ENCODE measurements at regions not wholly inside any gene's neighbourhood (a gene's known extent, or its start where the extent isn't known, plus 50 kb on each side); places are given as distances from the start of the nearest gene placed in this dataset.

- no peaks in the 10 kb centered on the region for H3K27me3 ChIP-seq (replicated peaks)
- peaks cover 6% of the 10 kb centered on the region for H3K4me1 ChIP-seq (replicated peaks)
- no peak for DNase-seq (ENCODE audit: low read depth in 1 of 2, low spot score in 2 of 2)
- H3K9me3 ChIP-seq (replicated peaks) = no peaks in the 10 kb centered on the region
- H3K4me3 ChIP-seq = no peak overlapping the region
- no peak overlapping the region for H3K27ac ChIP-seq
- H3K36me3 ChIP-seq = no peaks in the 10 kb centered on the region
Observed at GRCh38 chr4:24742335-24742734, 53.0 kb upstream of the SOD3 start.

DNA sequence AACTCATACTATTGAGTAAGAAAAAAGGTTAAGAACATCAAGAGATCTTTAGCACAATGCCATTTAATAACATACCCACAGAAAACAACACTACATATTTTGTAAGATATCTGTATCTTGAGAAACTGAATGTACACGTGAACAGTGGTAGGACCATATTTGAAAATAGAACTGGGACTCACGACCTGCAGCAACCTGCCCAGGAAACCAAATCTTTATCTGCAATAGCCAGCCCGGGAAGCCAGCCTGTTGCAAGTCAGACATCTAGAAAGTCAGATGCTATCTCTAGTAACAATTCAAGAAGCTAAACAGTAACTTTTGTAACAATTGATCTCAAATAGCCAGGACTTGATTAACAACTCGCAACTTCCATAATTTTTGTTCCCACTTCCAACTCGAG, 52.6 kb upstream of the SOD3 start:
- no peak for DNase-seq (ENCODE audit: low read depth in 1 of 2, low spot score in 2 of 2)
- Histone ChIP-seq H3K4me3 (no peak overlapping the region), H3K4me1 (replicated peaks) (peaks cover 7% of the 10 kb centered on the region), H3K27me3 (replicated peaks) (no peaks in the 10 kb centered on the region), H3K9me3 (replicated peaks) (no peaks in the 10 kb centered on the region), H3K36me3 (no peaks in the 10 kb centered on the region), H3K27ac (no peak overlapping the region)

- H3K27ac ChIP-seq = no peak overlapping the region
- peaks cover 11% of the 10 kb centered on the region for H3K4me1 ChIP-seq (replicated peaks)
- no peak for DNase-seq (ENCODE audit: low read depth in 1 of 2, low spot score in 2 of 2)
- H3K4me3 ChIP-seq = no peak overlapping the region
- H3K27me3 ChIP-seq (replicated peaks) = no peaks in the 10 kb centered on the region
- H3K9me3 ChIP-seq (replicated peaks) = no peaks in the 10 kb centered on the region
- H3K36me3 ChIP-seq = no peaks in the 10 kb centered on the region
Observed at GRCh38 chr4:24743206-24743605, 52.2 kb upstream of the SOD3 start.

GRCh38 chr4:24743927-24744326, 51.4 kb upstream of the SOD3 start:
- Histone ChIP-seq H3K27ac (no peak overlapping the region), H3K4me3 (no peak overlapping the region), H3K9me3 (replicated peaks) (no peaks in the 10 kb centered on the region), H3K36me3 (no peaks in the 10 kb centered on the region), H3K27me3 (replicated peaks) (no peaks in the 10 kb centered on the region), H3K4me1 (replicated peaks) (peaks cover 17% of the 10 kb centered on the region)
- no peak for DNase-seq (ENCODE audit: low read depth in 1 of 2, low spot score in 2 of 2)

DNA sequence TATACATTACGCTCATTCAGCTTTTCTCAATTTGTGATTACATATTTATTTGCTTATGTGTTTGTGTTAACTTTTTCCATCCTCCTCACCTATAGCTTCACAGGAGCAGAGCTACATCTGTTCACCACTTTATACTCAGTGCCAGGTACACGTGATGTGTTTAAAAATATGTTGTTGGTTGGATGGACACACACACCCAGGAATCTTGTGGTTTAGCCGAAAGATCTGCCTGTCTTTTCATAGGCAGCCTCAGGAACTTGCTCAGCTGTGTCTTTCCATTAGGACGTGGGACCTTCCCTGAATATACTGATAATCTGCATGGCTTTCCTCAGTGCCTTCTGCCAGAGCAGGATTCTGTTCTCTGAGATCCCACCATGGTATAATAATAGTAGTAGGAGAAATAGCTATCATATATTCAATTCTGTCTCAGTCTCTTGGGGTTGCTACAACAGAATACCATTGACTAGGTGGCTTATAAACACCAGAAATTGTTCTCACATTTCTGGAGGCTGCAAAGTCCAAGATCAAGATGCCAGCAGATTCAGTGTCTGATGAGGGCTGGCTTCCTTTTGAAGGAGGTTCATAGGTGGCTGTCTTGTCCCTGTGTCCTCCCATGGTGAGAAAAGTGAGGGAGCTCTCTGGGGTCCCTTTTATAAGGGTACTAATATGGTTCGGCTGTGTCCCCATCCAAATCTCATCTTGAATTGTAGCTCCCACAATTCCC, 50.0 kb upstream of the SOD3 start:
- Histone ChIP-seq H3K9me3 (replicated peaks) (no peaks in the 10 kb centered on the region), H3K36me3 (no peaks in the 10 kb centered on the region), H3K4me3 (no peak overlapping the region), H3K27me3 (replicated peaks) (no peaks in the 10 kb centered on the region), H3K4me1 (replicated peaks) (peaks cover 17% of the 10 kb centered on the region), H3K27ac (no peak overlapping the region)
- no peak for DNase-seq (ENCODE audit: low read depth in 1 of 2, low spot score in 2 of 2)

All from SJSA1 (cell line).